Astrocyte of the spinal cord (primary cell): ENCODE measurements at regions not wholly inside any gene's neighbourhood (a gene's known extent, or its start where the extent isn't known, plus 50 kb on each side); places are given as distances from the start of the nearest gene placed in this dataset.
A peak's percentile ranks its signal among the peaks of the same experiment; 100 is the strongest.

Experiments used
- DNase-seq: peaks from one replicate; pipeline ENCODE4 v3.0.0; 2011; ENCODE audit warnings: low read depth, low spot score
- H3K4me3 ChIP-seq: 2 replicates; pipeline ENCODE4 v1.5.1; 2011; ENCODE audit warnings: low read depth, mild to moderate bottlenecking, low read length, moderate library complexity
- CTCF ChIP-seq: IDR thresholded peaks from 2 replicates; pipeline ENCODE4 v1.5.1; 2012; ENCODE audit warnings: low read depth, mild to moderate bottlenecking, low read length, inconsistent platforms
- in situ Hi-C: cut with HindIII; loops from 2 replicates; pipeline ENCODE4 v1.10.0; 2017; ENCODE audit warnings: low sequenced_read_pairs

GRCh38 chr5:166505544-166505943, 1785.9 kb upstream of the WWC1 start:
- DNase-seq: peak; percentile 12
- H3K4me3 ChIP-seq: no peak overlapping the region
- no peak for TF ChIP-seq CTCF
- in situ Hi-C loops: no loop called here

GRCh38 chr5:166507810-166508425, 1783.5 kb upstream of the WWC1 start:
- DNase-seq: no peak
- no peak overlapping the region for H3K4me3 ChIP-seq
- in situ Hi-C loops: no loop called here
- no peak for TF ChIP-seq CTCF

GRCh38 chr5:166509085-166509484, 1782.4 kb upstream of the WWC1 start:
- in situ Hi-C loops: no loop called here
- TF ChIP-seq CTCF: no peak
- peak; percentile 18 for DNase-seq
- H3K4me3 ChIP-seq: no peak overlapping the region

GRCh38 chr5:166517976-166518375, 1773.5 kb upstream of the WWC1 start:
- no peak for DNase-seq
- TF ChIP-seq CTCF: no peak
- H3K4me3 ChIP-seq: no peak overlapping the region
- in situ Hi-C loops: no loop called here

- TF ChIP-seq CTCF: no peak
- H3K4me3 ChIP-seq: no peak overlapping the region
- no peak for DNase-seq
- in situ Hi-C loops: no loop called here
Measured at GRCh38 chr5:166523206-166523605, 1768.2 kb upstream of the WWC1 start.

- in situ Hi-C loops: no loop called here
- no peak for TF ChIP-seq CTCF
- DNase-seq: no peak
- H3K4me3 ChIP-seq: no peak overlapping the region
Measured at GRCh38 chr5:166529200-166529599, 1762.2 kb upstream of the WWC1 start.
